ENCODE measurements at regions not wholly inside any gene's neighbourhood (a gene's known extent, or its start where the extent isn't known, plus 50 kb on each side); places are given as distances from the start of the nearest gene placed in this dataset.

DNA sequence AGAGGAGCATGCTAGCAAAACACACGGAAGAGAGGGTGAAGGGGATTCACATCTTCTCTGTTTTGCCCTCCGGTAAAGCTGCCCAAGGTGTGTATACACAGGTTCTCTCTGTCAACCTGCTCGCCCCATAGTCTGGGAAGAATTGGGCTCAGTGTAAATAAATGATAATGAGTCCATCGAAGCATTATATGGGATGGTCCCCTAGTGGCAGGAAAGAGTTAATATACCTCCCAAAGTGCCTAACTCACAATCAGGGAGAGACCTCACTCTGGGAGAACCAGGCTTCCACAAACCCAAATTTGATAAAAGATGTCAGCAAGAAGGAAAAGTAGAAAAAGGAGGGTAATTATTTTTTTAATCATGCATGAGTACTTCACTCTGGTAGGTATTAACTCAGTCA lies 262.2 kb upstream of the ZNF521 start:
- no peak for TF ChIP-seq CTCF (IDR thresholded peaks at IDR 0.05)
- no peak for TF ChIP-seq POLR2A (IDR thresholded peaks at IDR 0.05)
- no peak for TF ChIP-seq EP300 (IDR thresholded peaks at IDR 0.05; ENCODE audit: low read depth)

All from transverse colon (tissue), 3 donors.